ENCODE measurements at regions not wholly inside any gene's neighbourhood (a gene's known extent, or its start where the extent isn't known, plus 50 kb on each side); places are given as distances from the start of the nearest gene placed in this dataset.

- no peak for TF ChIP-seq PATZ1 (CRISPR knock-in tag; IDR thresholded peaks at IDR 0.05; ENCODE audit: borderline replicate concordance)
- TF ChIP-seq TCF4 (CRISPR knock-in tag; IDR thresholded peaks at IDR 0.05; ENCODE audit: borderline replicate concordance): no peak
- TF ChIP-seq ISL1 (CRISPR knock-in tag; IDR thresholded peaks at IDR 0.05): no peak
- TF ChIP-seq ARNTL (CRISPR knock-in tag; IDR thresholded peaks at IDR 0.05; ENCODE audit: borderline replicate concordance, low read depth): no peak
- no peak for TF ChIP-seq TSHZ2 (CRISPR knock-in tag; IDR thresholded peaks at IDR 0.05)
- no peak for TF ChIP-seq POU6F1 (CRISPR knock-in tag; IDR thresholded peaks at IDR 0.05; ENCODE audit: borderline replicate concordance, low read depth)
- TF ChIP-seq RARB (CRISPR knock-in tag; IDR thresholded peaks at IDR 0.05): no peak
- no peak for TF ChIP-seq CREB5 (CRISPR knock-in tag; IDR thresholded peaks at IDR 0.05; ENCODE audit: low read depth)
Observed at GRCh38 chr1:102186536-102186935, 189.8 kb upstream of the OLFM3 start.
